Neuronal stem cell (in vitro differentiated cells): ENCODE measurements at regions not wholly inside any gene's neighbourhood (a gene's known extent, or its start where the extent isn't known, plus 50 kb on each side); places are given as distances from the start of the nearest gene placed in this dataset.

Source experiments
- DNase-seq: peaks from one replicate; pipeline ENCODE4 v3.0.0-alpha.2; 2013; ENCODE audit warnings: low spot score
- H2AFZ ChIP-seq: one replicate; pipeline ENCODE4 v1.6.1; 2013; ENCODE audit warnings: mild to moderate bottlenecking, low read length, inconsistent platforms
- H2AK5ac ChIP-seq: 2 replicates; pipeline ENCODE4 v1.6.1; 2013; ENCODE audit warnings: low read depth, mild to moderate bottlenecking, inconsistent platforms, low read length, moderate library complexity, mixed read lengths
- H2BK120ac ChIP-seq: 2 replicates; pipeline ENCODE4 v1.6.1; 2013; ENCODE audit warnings: low read depth, mild to moderate bottlenecking, inconsistent platforms, low read length, moderate library complexity, mixed read lengths
- H2BK12ac ChIP-seq: one replicate; pipeline ENCODE4 v1.6.1; 2013; ENCODE audit warnings: low read length, inconsistent platforms
- H2BK15ac ChIP-seq: 2 replicates; pipeline ENCODE4 v1.6.1; 2013; ENCODE audit warnings: mild to moderate bottlenecking, low read length, inconsistent platforms, mixed read lengths
- H2BK5ac ChIP-seq: one replicate; pipeline ENCODE4 v1.6.1; 2013; ENCODE audit warnings: inconsistent platforms, mild to moderate bottlenecking, low read length, moderate library complexity
- H3K14ac ChIP-seq: one replicate; pipeline ENCODE4 v1.6.1; 2013; ENCODE audit warnings: low read length, inconsistent platforms
- H3K18ac ChIP-seq: 2 replicates; pipeline ENCODE4 v1.6.1; 2013; ENCODE audit warnings: low read length, inconsistent platforms
- H3K23ac ChIP-seq: 2 replicates; pipeline ENCODE4 v1.6.1; 2013; ENCODE audit warnings: low read depth, mild to moderate bottlenecking, mixed read lengths, low read length, inconsistent platforms; ENCODE audit not compliant: poor library complexity
- H3K27ac ChIP-seq: replicated peaks from 3 replicates; pipeline ENCODE4 v1.5.1; 2013; ENCODE audit warnings: low read length, inconsistent platforms
- H3K27me3 ChIP-seq, 3 experiments: 2 replicates each; pipeline ENCODE4 v1.6.1; 2013; ENCODE audit warnings: low read length in 3 of 3, mild to moderate bottlenecking in 2 of 3, inconsistent platforms in 1 of 3, low read depth in 1 of 3, mixed read lengths in 1 of 3, moderate library complexity in 1 of 3; ENCODE audit not compliant: control insufficient read depth in 3 of 3, insufficient read depth in 3 of 3
- H3K36me3 ChIP-seq, 2 donors: replicated peaks in 1 of 2; 2 replicates each; pipeline ENCODE4 v1.6.1; 2013; ENCODE audit warnings: low read length in 2 of 2; ENCODE audit not compliant: control insufficient read depth in 2 of 2, insufficient read depth in 2 of 2
- H3K4ac ChIP-seq: 2 replicates; pipeline ENCODE4 v1.6.1; 2013; ENCODE audit warnings: inconsistent platforms, mild to moderate bottlenecking, low read length, moderate library complexity
- H3K4me1 ChIP-seq, 2 donors: 1 replicate in 1 of 2; 2 replicates in 1 of 2; pipeline ENCODE4 v1.6.1; 2013; ENCODE audit warnings: low read length in 2 of 2, low read depth in 1 of 2; ENCODE audit not compliant: control insufficient read depth in 2 of 2, insufficient read depth in 1 of 2
- H3K4me2 ChIP-seq: one replicate; pipeline ENCODE4 v1.6.1; 2013; ENCODE audit warnings: mild to moderate bottlenecking, low read length, inconsistent platforms; ENCODE audit not compliant: insufficient read depth, poor library complexity, severe bottlenecking
- H3K4me3 ChIP-seq, 2 donors: 2 replicates each; pipeline ENCODE4 v1.5.1; 2013; ENCODE audit warnings: low read length in 2 of 2, mild to moderate bottlenecking in 2 of 2, inconsistent platforms in 1 of 2, moderate library complexity in 1 of 2
- H3K79me1 ChIP-seq: one replicate; pipeline ENCODE4 v1.6.1; 2013; ENCODE audit warnings: low read depth, mild to moderate bottlenecking, inconsistent platforms, low read length, moderate library complexity
- H3K9ac ChIP-seq: one replicate; pipeline ENCODE4 v1.6.1; 2013; ENCODE audit warnings: mild to moderate bottlenecking, low read depth, low read length, inconsistent platforms; ENCODE audit not compliant: poor library complexity
- H3K9me3 ChIP-seq, 2 donors: replicated peaks in 1 of 2; 2 replicates each; pipeline versions ENCODE3 to v1.6.1; 2013; ENCODE audit warnings: low read length in 2 of 2, mild to moderate bottlenecking in 2 of 2, inconsistent platforms in 1 of 2, low read depth in 1 of 2, mixed read lengths in 1 of 2, moderate library complexity in 1 of 2; ENCODE audit not compliant: control insufficient read depth in 2 of 2, insufficient read depth in 1 of 2
- H4K8ac ChIP-seq: one replicate; pipeline ENCODE4 v1.6.1; 2013; ENCODE audit warnings: low read depth, mild to moderate bottlenecking, inconsistent platforms, low read length, moderate library complexity
- H4K91ac ChIP-seq: one replicate; pipeline ENCODE4 v1.6.1; 2013; ENCODE audit warnings: low read length, low read depth, mild to moderate bottlenecking, inconsistent platforms; ENCODE audit not compliant: poor library complexity
- WGBS, 2 donors: extraction: QIAGEN DNeasy Blood & Tissue Kit; methylation state at CpG; one replicate each; pipeline ENCODE4 v1.1.7; 2013; ENCODE audit warnings: missing lambda C conversion rate in 2 of 2, mixed read lengths in 1 of 2; ENCODE audit not compliant: insufficient read length in 2 of 2, insufficient replicate concordance in 1 of 2; ENCODE audit errors: extremely low coverage in 2 of 2; 5-methylcytosine and 5-hydroxymethylcytosine counted together

DNA sequence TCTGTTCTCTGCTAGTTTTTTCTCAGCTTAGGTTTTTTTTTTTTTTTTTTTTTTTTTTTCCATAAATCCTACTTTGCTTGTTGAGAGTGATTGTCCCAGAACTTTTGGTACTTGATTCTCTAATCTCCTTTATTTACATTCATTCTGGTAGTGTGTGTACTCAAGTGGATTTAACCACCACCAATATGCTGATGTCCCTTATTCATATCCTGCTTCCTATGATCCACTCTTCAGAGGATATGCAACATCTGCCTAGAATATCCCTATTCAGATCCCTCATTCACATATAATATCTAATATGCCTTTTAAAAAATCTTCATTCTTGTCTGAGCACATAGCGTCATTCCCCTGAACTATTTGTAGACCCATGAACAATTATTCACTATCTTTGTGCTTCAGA lies 342.9 kb downstream of the VGLL3 start:
- no peak overlapping the region for H4K8ac ChIP-seq
- no peak overlapping the region for H3K23ac ChIP-seq
- DNase-seq = no peak
- H3K18ac ChIP-seq = no peak overlapping the region
- no CpG with 5 or more reads among the region's 1 CpG for WGBS, 2 donors
- no peaks in the 10 kb centered on the region for H3K36me3 ChIP-seq
- no peak overlapping the region for H3K27ac ChIP-seq
- H3K9me3 ChIP-seq = no peaks in the 10 kb centered on the region
- no peak overlapping the region for H2BK120ac ChIP-seq
- no peak overlapping the region for H2BK15ac ChIP-seq
- no peak overlapping the region for H2AK5ac ChIP-seq
- no peak overlapping the region for H2BK5ac ChIP-seq
- no peak overlapping the region for H3K4me2 ChIP-seq
- H3K4me3 ChIP-seq = no peak overlapping the region
- H3K4me1 ChIP-seq = no peaks in the 10 kb centered on the region
- no peak overlapping the region for H3K14ac ChIP-seq
- no peak overlapping the region for H3K9ac ChIP-seq
- no peak overlapping the region for H3K4ac ChIP-seq
- H3K27me3 ChIP-seq = no peaks in the 10 kb centered on the region
- H2AFZ ChIP-seq = no peak overlapping the region
- H4K91ac ChIP-seq = no peak overlapping the region
- no peak overlapping the region for H2BK12ac ChIP-seq
- H3K79me1 ChIP-seq = no peaks in the 10 kb centered on the region

DNA sequence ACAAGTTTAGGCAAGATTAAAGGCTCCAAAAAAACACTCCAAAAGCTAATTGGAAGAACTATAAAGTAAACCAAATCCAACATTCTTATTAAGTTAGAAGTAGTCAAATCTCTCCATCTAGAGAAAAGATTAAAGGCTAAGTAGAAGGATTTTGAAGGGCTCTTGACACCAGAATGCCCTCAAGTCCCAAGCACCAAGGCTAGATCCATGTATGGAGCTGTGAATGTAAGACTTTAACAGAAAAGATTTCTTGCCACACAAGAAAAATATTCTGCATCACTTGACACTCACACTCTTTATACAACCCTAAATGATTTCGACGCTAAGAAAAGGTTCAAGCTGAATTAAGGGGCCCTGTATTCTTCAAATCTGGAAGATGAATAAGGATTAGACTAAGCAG lies 345.2 kb downstream of the VGLL3 start:
- Histone ChIP-seq H2AFZ (no peak overlapping the region), H3K4me1 (no peaks in the 10 kb centered on the region)

DNA sequence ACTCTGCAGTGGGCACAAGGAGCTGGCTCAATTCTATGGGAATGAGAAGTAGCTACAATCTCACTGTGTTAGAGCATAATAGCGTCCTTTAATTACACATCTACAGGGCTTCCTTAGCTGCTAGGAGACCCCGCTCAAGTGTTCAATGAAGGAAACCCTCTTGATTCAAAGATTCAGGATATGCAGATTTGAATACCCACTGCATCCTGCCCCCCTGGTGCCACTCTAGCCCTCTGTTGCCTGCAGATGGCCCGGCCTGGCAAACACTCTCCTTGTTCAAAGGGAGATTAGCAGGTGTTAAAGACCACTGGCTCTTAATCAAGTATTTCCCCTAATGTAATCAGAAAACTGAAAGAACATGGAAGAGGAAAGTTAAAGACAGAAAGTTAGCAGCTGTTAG lies 356.6 kb downstream of the VGLL3 start:
- H3K9me3 ChIP-seq = no peaks in the 10 kb centered on the region
- peaks cover 0 to 2% of the 10 kb centered on the region in 2 donors for H3K36me3 ChIP-seq
- H2BK120ac ChIP-seq = no peak overlapping the region
- H3K23ac ChIP-seq = no peak overlapping the region
- no peak overlapping the region for H3K4me2 ChIP-seq
- H3K9ac ChIP-seq = no peak overlapping the region
- no peaks in the 10 kb centered on the region for H3K4me1 ChIP-seq
- no peak overlapping the region for H4K8ac ChIP-seq
- H3K4ac ChIP-seq = no peak overlapping the region
- H2AFZ ChIP-seq = peak overlapping the region; percentile 21
- H2BK12ac ChIP-seq = no peak overlapping the region
- H3K18ac ChIP-seq = peak overlapping the region; percentile 70
- peak overlapping the region; percentile 75 for H3K14ac ChIP-seq
- no peak overlapping the region for H3K27ac ChIP-seq
- DNase-seq = no peak
- H2AK5ac ChIP-seq = no peak overlapping the region
- H3K4me3 ChIP-seq = no peak overlapping the region
- no peak overlapping the region for H4K91ac ChIP-seq
- no peak overlapping the region for H2BK5ac ChIP-seq
- no CpG with 5 or more reads among the region's 3 CpGs for WGBS, 2 donors
- H2BK15ac ChIP-seq = no peak overlapping the region
- no peaks in the 10 kb centered on the region for H3K27me3 ChIP-seq
- no peaks in the 10 kb centered on the region for H3K79me1 ChIP-seq

More for the DNA sequence above, 345.2 kb downstream of the VGLL3 start:
- no peak overlapping the region for H3K18ac ChIP-seq
- H4K8ac ChIP-seq = no peak overlapping the region
- H2AK5ac ChIP-seq = no peak overlapping the region
- no peak overlapping the region for H2BK12ac ChIP-seq
- no peak overlapping the region for H2BK15ac ChIP-seq
- no peak overlapping the region for H3K9ac ChIP-seq
- H3K4me2 ChIP-seq = no peak overlapping the region
- WGBS, 2 donors = no CpG with 5 or more reads among the region's 2 CpGs
- no peak overlapping the region for H3K23ac ChIP-seq
- H4K91ac ChIP-seq = no peak overlapping the region
- H3K79me1 ChIP-seq = no peaks in the 10 kb centered on the region
- H3K36me3 ChIP-seq = no peaks in the 10 kb centered on the region
- no peaks in the 10 kb centered on the region for H3K27me3 ChIP-seq
- H3K27ac ChIP-seq = no peak overlapping the region
- DNase-seq = no peak
- H3K4me3 ChIP-seq = no peak overlapping the region
- H3K4ac ChIP-seq = no peak overlapping the region
- H3K9me3 ChIP-seq = no peaks in the 10 kb centered on the region
- no peak overlapping the region for H2BK5ac ChIP-seq
- no peak overlapping the region for H3K14ac ChIP-seq
- no peak overlapping the region for H2BK120ac ChIP-seq

DNA sequence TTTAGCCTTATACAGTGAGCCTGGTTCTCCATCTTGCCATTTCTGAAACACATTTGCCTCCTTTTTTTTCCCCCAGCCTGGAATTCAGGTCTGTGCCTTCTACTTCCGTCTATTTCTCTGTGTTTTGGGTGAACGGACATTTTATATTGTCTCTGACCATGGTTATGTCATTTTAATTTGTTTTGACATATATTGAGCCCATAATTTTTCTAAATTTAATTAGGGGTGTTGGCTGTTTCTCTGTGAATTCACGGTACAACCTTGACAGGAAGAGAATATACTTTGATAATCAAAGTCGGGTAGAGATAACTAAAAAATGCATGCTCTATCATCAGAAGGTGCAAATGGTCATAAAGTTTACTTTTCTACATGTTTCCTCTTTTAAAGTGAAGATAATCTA lies 361.4 kb downstream of the VGLL3 start:
- Histone ChIP-seq H3K4me3 (no peak overlapping the region), H4K91ac (no peak overlapping the region), H3K4ac (no peak overlapping the region), H3K27me3 (no peaks in the 10 kb centered on the region), H2BK5ac (no peak overlapping the region), H3K9me3 (no peaks in the 10 kb centered on the region), H3K36me3 (peaks cover 0 to 2% of the 10 kb centered on the region in 2 donors), H3K9ac (no peak overlapping the region), H3K79me1 (no peaks in the 10 kb centered on the region), H2BK12ac (no peak overlapping the region), H4K8ac (no peak overlapping the region), H3K27ac (no peak overlapping the region), H2BK120ac (no peak overlapping the region), H3K14ac (no peak overlapping the region), H3K18ac (no peak overlapping the region), H2BK15ac (no peak overlapping the region), H2AFZ (no peak overlapping the region), H3K4me2 (no peak overlapping the region), H3K4me1 (peaks cover 0 to 7% of the 10 kb centered on the region in 2 donors), H2AK5ac (no peak overlapping the region), H3K23ac (no peak overlapping the region)
- WGBS, 2 donors = no CpG with 5 or more reads among the region's 4 CpGs
- DNase-seq = no peak
